ENCODE measurements at regions not wholly inside any gene's neighbourhood (a gene's known extent, or its start where the extent isn't known, plus 50 kb on each side); places are given as distances from the start of the nearest gene placed in this dataset.

- DNase-seq: no peak
These were observed 302.2 kb downstream of the DIRAS2 start for GRCh38 chr9:90340421-90340820.

GRCh38 chr9:90342607-90343006, 300.0 kb downstream of the DIRAS2 start:
- no peak for DNase-seq

- DNase-seq: no peak
These were observed 299.3 kb downstream of the DIRAS2 start for GRCh38 chr9:90343366-90343765.

- no peak for DNase-seq
These were observed 298.6 kb downstream of the DIRAS2 start for GRCh38 chr9:90343991-90344390.

GRCh38 chr9:90365666-90366065, 277.0 kb downstream of the DIRAS2 start:
- DNase-seq: no peak

GRCh38 chr9:90368241-90368640, 274.4 kb downstream of the DIRAS2 start:
- DNase-seq: no peak

GRCh38 chr9:90368928-90369327, 273.7 kb downstream of the DIRAS2 start:
- DNase-seq: no peak

GRCh38 chr9:90379771-90380170, 262.9 kb downstream of the DIRAS2 start:
- no peak for DNase-seq

GRCh38 chr9:90385146-90385545, 257.5 kb downstream of the DIRAS2 start:
- no peak for DNase-seq

- no peak for DNase-seq
These were observed 249.1 kb downstream of the DIRAS2 start for GRCh38 chr9:90393365-90394152.

GRCh38 chr9:90394871-90395270, 247.8 kb downstream of the DIRAS2 start:
- no peak for DNase-seq

- no peak for DNase-seq
These were observed 242.5 kb downstream of the DIRAS2 start for GRCh38 chr9:90400091-90400490.

GRCh38 chr9:90408659-90409058, 234.0 kb downstream of the DIRAS2 start:
- no peak for DNase-seq

- no peak for DNase-seq
These were observed 223.3 kb downstream of the DIRAS2 start for GRCh38 chr9:90419221-90419851.

GRCh38 chr9:90420211-90420610, 222.4 kb downstream of the DIRAS2 start:
- DNase-seq: no peak

- no peak for DNase-seq
These were observed 221.7 kb downstream of the DIRAS2 start for GRCh38 chr9:90420768-90421513.

GRCh38 chr9:90421786-90422185, 220.8 kb downstream of the DIRAS2 start:
- DNase-seq: no peak

GRCh38 chr9:90423661-90424193, 218.9 kb downstream of the DIRAS2 start:
- no peak for DNase-seq

- no peak for DNase-seq
These were observed 214.1 kb downstream of the DIRAS2 start for GRCh38 chr9:90428517-90428916.

GRCh38 chr9:90432951-90433350, 209.7 kb downstream of the DIRAS2 start:
- no peak for DNase-seq

- DNase-seq: no peak
These were observed 209.2 kb downstream of the DIRAS2 start for GRCh38 chr9:90433398-90433941.

GRCh38 chr9:90441814-90442213, 200.8 kb downstream of the DIRAS2 start:
- no peak for DNase-seq

GRCh38 chr9:90442723-90443122, 199.9 kb downstream of the DIRAS2 start:
- DNase-seq: no peak
